Osteocyte (in vitro differentiated cells): ENCODE measurements at regions not wholly inside any gene's neighbourhood (a gene's known extent, or its start where the extent isn't known, plus 50 kb on each side); places are given as distances from the start of the nearest gene placed in this dataset.

ENCODE experiments used
- DNase-seq: peaks from one replicate; pipeline ENCODE4 v3.0.0; 2021; ENCODE audit warnings: mixed read lengths; ENCODE audit not compliant: unreplicated experiment; ENCODE audit errors: extremely low spot score
- H3K27ac Mint-ChIP-seq: one replicate; pipeline ENCODE4 v1.8.0; 2021; ENCODE audit warnings: mild to moderate bottlenecking, mixed read lengths; ENCODE audit not compliant: unreplicated experiment
- H3K27me3 Mint-ChIP-seq: one replicate; pipeline ENCODE4 v1.8.0; 2021; ENCODE audit warnings: mixed read lengths; ENCODE audit not compliant: unreplicated experiment
- H3K36me3 Mint-ChIP-seq: one replicate; pipeline ENCODE4 v1.8.0; 2021; ENCODE audit warnings: mixed read lengths; ENCODE audit not compliant: unreplicated experiment
- H3K4me1 Mint-ChIP-seq: one replicate; pipeline ENCODE4 v1.8.0; 2021; ENCODE audit warnings: mixed read lengths; ENCODE audit not compliant: unreplicated experiment
- H3K4me3 Mint-ChIP-seq: one replicate; pipeline ENCODE4 v1.8.0; 2021; ENCODE audit warnings: mild to moderate bottlenecking, moderate library complexity, mixed read lengths; ENCODE audit not compliant: unreplicated experiment
- H3K9me3 Mint-ChIP-seq: one replicate; pipeline ENCODE4 v1.8.0; 2021; ENCODE audit warnings: mixed read lengths; ENCODE audit not compliant: unreplicated experiment
- TF ChIP-seq, protein P1 (sequence below): fragments of 200-600 bp; sonication (generic); IDR thresholded peaks from 2 replicates; pipeline ENCODE4 v1.5.0; 2021; ENCODE audit warnings: antibody characterized with exemption, mild to moderate bottlenecking, moderate library complexity

GRCh38 chr22:27568265-27568664 is 233.3 kb downstream of the MN1 start:
- Mint-ChIP-seq H3K27ac (no peak overlapping the region), H3K27me3 (peaks cover 6% of the 10 kb centered on the region), H3K4me1 (peaks cover 14% of the 10 kb centered on the region), H3K4me3 (no peak overlapping the region), H3K9me3 (peaks cover 5% of the 10 kb centered on the region), H3K36me3 (no peaks in the 10 kb centered on the region)
- TF ChIP-seq, protein P1, sequence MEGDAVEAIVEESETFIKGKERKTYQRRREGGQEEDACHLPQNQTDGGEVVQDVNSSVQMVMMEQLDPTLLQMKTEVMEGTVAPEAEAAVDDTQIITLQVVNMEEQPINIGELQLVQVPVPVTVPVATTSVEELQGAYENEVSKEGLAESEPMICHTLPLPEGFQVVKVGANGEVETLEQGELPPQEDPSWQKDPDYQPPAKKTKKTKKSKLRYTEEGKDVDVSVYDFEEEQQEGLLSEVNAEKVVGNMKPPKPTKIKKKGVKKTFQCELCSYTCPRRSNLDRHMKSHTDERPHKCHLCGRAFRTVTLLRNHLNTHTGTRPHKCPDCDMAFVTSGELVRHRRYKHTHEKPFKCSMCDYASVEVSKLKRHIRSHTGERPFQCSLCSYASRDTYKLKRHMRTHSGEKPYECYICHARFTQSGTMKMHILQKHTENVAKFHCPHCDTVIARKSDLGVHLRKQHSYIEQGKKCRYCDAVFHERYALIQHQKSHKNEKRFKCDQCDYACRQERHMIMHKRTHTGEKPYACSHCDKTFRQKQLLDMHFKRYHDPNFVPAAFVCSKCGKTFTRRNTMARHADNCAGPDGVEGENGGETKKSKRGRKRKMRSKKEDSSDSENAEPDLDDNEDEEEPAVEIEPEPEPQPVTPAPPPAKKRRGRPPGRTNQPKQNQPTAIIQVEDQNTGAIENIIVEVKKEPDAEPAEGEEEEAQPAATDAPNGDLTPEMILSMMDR, result no peak
- DNase-seq, result no peak

GRCh38 chr22:27571463-27572277 is 229.9 kb downstream of the MN1 start:
- no peak overlapping the region for H3K27ac Mint-ChIP-seq
- peaks cover 5% of the 10 kb centered on the region for H3K9me3 Mint-ChIP-seq
- TF ChIP-seq, protein P1, result no peak

DNA sequence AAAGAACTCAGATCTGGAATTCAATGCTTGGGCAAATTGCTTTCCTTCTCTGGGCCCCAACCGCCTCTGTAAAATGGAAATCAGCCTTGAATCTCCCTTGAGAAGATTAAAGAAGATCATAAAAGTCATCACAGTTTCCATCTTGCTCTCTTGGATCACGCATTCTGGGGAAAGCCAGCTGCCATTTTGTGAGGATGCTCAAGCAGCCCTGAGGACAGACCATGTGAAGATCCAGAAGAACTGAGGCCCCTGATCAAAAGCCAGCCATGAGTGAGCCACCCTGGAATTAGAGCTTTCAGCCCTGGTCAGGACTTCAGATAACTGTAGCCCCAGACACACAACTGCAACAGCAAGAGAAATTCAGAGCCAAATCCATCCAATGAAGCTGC is 229.3 kb downstream of the MN1 start:
- TF ChIP-seq, protein P1, result no peak
- H3K27me3 Mint-ChIP-seq, result peaks cover 6% of the 10 kb centered on the region
- no peaks in the 10 kb centered on the region for H3K36me3 Mint-ChIP-seq
- H3K4me1 Mint-ChIP-seq, result peaks cover 46% of the 10 kb centered on the region
- peaks cover 5% of the 10 kb centered on the region for H3K9me3 Mint-ChIP-seq
- no peak for DNase-seq
- no peak overlapping the region for H3K27ac Mint-ChIP-seq
- no peak overlapping the region for H3K4me3 Mint-ChIP-seq

More at GRCh38 chr22:27571463-27572277, 229.9 kb downstream of the MN1 start:
- peaks cover 6% of the 10 kb centered on the region for H3K27me3 Mint-ChIP-seq
- H3K4me3 Mint-ChIP-seq, result no peak overlapping the region
- no peaks in the 10 kb centered on the region for H3K36me3 Mint-ChIP-seq
- H3K4me1 Mint-ChIP-seq, result peaks cover 40% of the 10 kb centered on the region
- no peak for DNase-seq

DNA sequence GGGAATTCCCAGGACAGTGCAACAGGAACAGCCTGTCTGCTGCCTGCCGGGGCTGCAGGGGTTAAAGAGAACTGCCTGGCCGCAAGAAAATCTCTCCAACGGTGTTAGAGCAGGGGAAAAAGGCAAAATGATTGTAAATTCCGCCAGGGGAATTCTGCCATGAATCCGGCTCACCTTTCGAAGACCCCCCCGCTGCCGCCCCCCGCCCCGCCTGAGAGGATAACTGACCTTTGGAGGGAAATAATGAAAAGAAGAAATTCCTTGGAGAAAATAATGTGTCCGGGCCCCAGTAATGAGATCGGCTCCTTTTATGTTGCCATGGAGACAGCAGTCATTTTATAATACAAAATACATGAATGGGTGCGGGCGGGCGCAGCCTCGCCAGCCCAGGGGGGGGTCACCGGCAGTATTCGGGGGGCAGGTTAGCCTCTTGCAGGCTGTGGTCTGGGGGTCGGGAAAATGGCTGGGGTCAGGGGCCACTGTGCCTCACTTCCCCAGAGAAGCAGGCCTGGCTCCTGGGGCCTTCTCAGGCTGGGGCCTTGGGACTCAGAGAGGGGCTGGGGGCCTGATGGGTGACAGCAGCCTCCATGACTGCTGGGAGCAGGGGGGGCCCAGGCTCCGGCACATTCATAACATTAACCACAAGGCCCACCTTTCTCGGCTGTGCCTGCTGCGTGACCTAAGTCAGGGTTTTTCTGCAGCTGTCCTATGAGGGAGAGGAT is 228.1 kb downstream of the MN1 start:
- TF ChIP-seq, protein P1, result no peak
- no peak overlapping the region for H3K27ac Mint-ChIP-seq

GRCh38 chr22:27574002-27574366 is 227.6 kb downstream of the MN1 start:
- Mint-ChIP-seq H3K4me3 (no peak overlapping the region), H3K36me3 (no peaks in the 10 kb centered on the region), H3K27me3 (peaks cover 6% of the 10 kb centered on the region), H3K4me1 (peaks cover 57% of the 10 kb centered on the region), H3K9me3 (peaks cover 5% of the 10 kb centered on the region), H3K27ac (no peak overlapping the region)
- TF ChIP-seq, protein P1, result no peak
- no peak for DNase-seq

More for the DNA sequence above, 228.1 kb downstream of the MN1 start:
- Mint-ChIP-seq H3K4me1 (peaks cover 57% of the 10 kb centered on the region), H3K9me3 (peaks cover 5% of the 10 kb centered on the region), H3K27me3 (peaks cover 6% of the 10 kb centered on the region), H3K4me3 (no peak overlapping the region), H3K36me3 (no peaks in the 10 kb centered on the region)
- no peak for DNase-seq
